IMR-90 (cell line): ENCODE measurements at regions not wholly inside any gene's neighbourhood (a gene's known extent, or its start where the extent isn't known, plus 50 kb on each side); places are given as distances from the start of the nearest gene placed in this dataset.

Experiments
- ATAC-seq: fragments of 200-7000 bp; cut with Tn5 transposase; 2 replicates; pipeline ENCODE4 v1.9.1; 2020; ENCODE audit warnings: low read depth, mild to moderate bottlenecking, moderate library complexity
- BruUV-seq: library from RNA; stranded (reverse); fragments of 400-500 nt; replicated peaks from 2 replicates; lab custom pipeline; 2021; lab: Mats Ljungman, UMichigan
- CTCF ChIA-PET: fragments of 300-600 bp; formaldehyde crosslinking; extraction: SDS; loops from one replicate; lab custom pipeline; 2021; ENCODE audit warnings: antibody characterized with exemption; lab: Yijun Ruan, JAX
- POLR2A ChIA-PET: fragments of 300-600 bp; sonication (Branson Sonifier 250); formaldehyde crosslinking; loops from one replicate; lab custom pipeline; 2022; ENCODE audit warnings: antibody characterized with exemption; ENCODE audit not compliant: unreplicated experiment; lab: Charles Lee
- DNase-seq: peaks from one replicate; pipeline ENCODE4 v3.0.0; 2013
- H2AFZ ChIP-seq: replicated peaks from 2 replicates; pipeline ENCODE3; 2013; ENCODE audit warnings: low read length, mild to moderate bottlenecking; ENCODE audit not compliant: poor library complexity
- H2AK5ac ChIP-seq: 2 replicates; pipeline ENCODE4 v1.6.1; 2013; ENCODE audit warnings: low read depth, low read length, inconsistent platforms
- H2AK9ac ChIP-seq: replicated peaks from 2 replicates; pipeline ENCODE3; 2013; ENCODE audit warnings: mild to moderate bottlenecking, low read depth, low read length, moderate library complexity; ENCODE audit not compliant: poor library complexity
- H2BK120ac ChIP-seq: 2 replicates; pipeline ENCODE4 v1.6.1; 2013; ENCODE audit warnings: low read depth, low read length, inconsistent platforms
- H2BK15ac ChIP-seq: 3 replicates; pipeline ENCODE4 v1.6.1; 2013; ENCODE audit warnings: low read depth, low read length, inconsistent platforms
- H2BK20ac ChIP-seq: 2 replicates; pipeline ENCODE4 v1.6.1; 2013; ENCODE audit warnings: low read depth, mild to moderate bottlenecking, inconsistent platforms, low read length, moderate library complexity
- H2BK5ac ChIP-seq: 2 replicates; pipeline ENCODE4 v1.6.1; 2013; ENCODE audit warnings: mild to moderate bottlenecking, low read depth, low read length, inconsistent platforms; ENCODE audit not compliant: poor library complexity, severe bottlenecking
- H3K14ac ChIP-seq: replicated peaks from 2 replicates; pipeline ENCODE4 v1.6.1; 2013; ENCODE audit warnings: low read depth, low read length, inconsistent platforms
- H3K18ac ChIP-seq: 2 replicates; pipeline ENCODE4 v1.6.1; 2013; ENCODE audit warnings: low read depth, low read length, control low read depth
- H3K23ac ChIP-seq: 2 replicates; pipeline ENCODE4 v1.6.1; 2013; ENCODE audit warnings: low read depth, low read length, inconsistent platforms
- H3K27ac ChIP-seq: 2 replicates; pipeline ENCODE4 v1.5.1; 2013; ENCODE audit warnings: mild to moderate bottlenecking, control low read depth, low read length; ENCODE audit not compliant: insufficient read depth
- H3K27me3 ChIP-seq: 2 replicates; pipeline ENCODE4 v1.6.1; 2013; ENCODE audit warnings: low read length; ENCODE audit not compliant: control insufficient read depth, insufficient read depth
- H3K36me3 ChIP-seq: 2 replicates; pipeline ENCODE4 v1.6.1; 2013; ENCODE audit warnings: low read length, mixed read lengths; ENCODE audit not compliant: control insufficient read depth, insufficient read depth
- H3K4ac ChIP-seq: 2 replicates; pipeline ENCODE4 v1.6.1; 2013; ENCODE audit warnings: low read depth, low read length, inconsistent platforms
- H3K4me1 ChIP-seq: 2 replicates; pipeline ENCODE4 v1.6.1; 2013; ENCODE audit warnings: low read length, mixed read lengths; ENCODE audit not compliant: control insufficient read depth, insufficient read depth
- H3K4me2 ChIP-seq: 2 replicates; pipeline ENCODE4 v1.6.1; 2013; ENCODE audit warnings: low read depth, mild to moderate bottlenecking, control low read depth, low read length, moderate library complexity
- H3K4me3 ChIP-seq: 2 replicates; pipeline ENCODE4 v1.5.1; 2013; ENCODE audit warnings: low read depth, mild to moderate bottlenecking, control low read depth, low read length, moderate library complexity; ENCODE audit not compliant: insufficient read depth
- H3K56ac ChIP-seq: 2 replicates; pipeline ENCODE4 v1.6.1; 2013; ENCODE audit warnings: low read length, inconsistent platforms; ENCODE audit not compliant: insufficient read depth; ENCODE audit errors: extremely low read depth
- H3K79me1 ChIP-seq, 2 experiments: 2 replicates each; pipeline ENCODE4 v1.6.1; 2013; ENCODE audit warnings: low read length in 2 of 2, inconsistent platforms in 1 of 2, low read depth in 1 of 2
- H3K9ac ChIP-seq: 2 replicates; pipeline ENCODE4 v1.6.1; 2013; ENCODE audit warnings: low read depth, low read length, control low read depth
- H3K9me1 ChIP-seq: 2 replicates; pipeline ENCODE4 v1.6.1; 2013; ENCODE audit warnings: low read length, inconsistent platforms; ENCODE audit not compliant: insufficient read depth
- H3K9me3 ChIP-seq: 2 replicates; pipeline ENCODE4 v1.6.1; 2013; ENCODE audit warnings: low read length; ENCODE audit not compliant: control insufficient read depth, insufficient read depth
- H4K20me1 ChIP-seq: 2 replicates; pipeline ENCODE4 v1.6.1; 2013; ENCODE audit warnings: low read length, inconsistent platforms; ENCODE audit not compliant: insufficient read depth
- H4K5ac ChIP-seq: 2 replicates; pipeline ENCODE4 v1.6.1; 2013; ENCODE audit warnings: mild to moderate bottlenecking, low read depth, low read length, control low read depth
- H4K8ac ChIP-seq, 2 experiments: 2 replicates each; pipeline ENCODE4 v1.6.1; 2013; ENCODE audit warnings: low read depth in 2 of 2, low read length in 2 of 2, control low read depth in 1 of 2, inconsistent platforms in 1 of 2
- H4K91ac ChIP-seq: 2 replicates; pipeline ENCODE4 v1.6.1; 2013; ENCODE audit warnings: low read depth, low read length, inconsistent platforms; ENCODE audit not compliant: insufficient read depth
- CHD1 ChIP-seq: IDR thresholded peaks from 2 replicates; pipeline ENCODE4 v1.6.1; 2012; ENCODE audit warnings: low read depth, low read length, improper control_type of control experiment
- FOS ChIP-seq: fragments of 150-350 bp; IDR thresholded peaks from 2 replicates; pipeline ENCODE4 v1.6.1; 2016; ENCODE audit warnings: low read depth, low read length
- MAFK ChIP-seq: IDR thresholded peaks from 2 replicates; pipeline ENCODE4 v1.6.1; 2012; ENCODE audit warnings: low read depth, low read length, improper control_type of control experiment
- MAZ ChIP-seq: IDR thresholded peaks from 2 replicates; pipeline ENCODE4 v1.6.1; 2012; ENCODE audit warnings: low read depth, mild to moderate bottlenecking, low read length, improper control_type of control experiment, moderate library complexity, borderline replicate concordance
- MXI1 ChIP-seq: IDR thresholded peaks from 2 replicates; pipeline ENCODE4 v1.6.1; 2012; ENCODE audit warnings: low read depth, mild to moderate bottlenecking, low read length, moderate library complexity, borderline replicate concordance
- NFE2L2 ChIP-seq: fragments of 150-350 bp; IDR thresholded peaks from 2 replicates; pipeline ENCODE4 v1.6.1; 2016; ENCODE audit warnings: low read depth, mild to moderate bottlenecking, low read length
- RAD21 ChIP-seq: IDR thresholded peaks from 2 replicates; pipeline ENCODE4 v1.6.1; 2012; ENCODE audit warnings: low read length, improper control_type of control experiment
- RCOR1 ChIP-seq: IDR thresholded peaks from 2 replicates; pipeline ENCODE4 v1.6.1; 2012; ENCODE audit warnings: mild to moderate bottlenecking, low read length, improper control_type of control experiment; ENCODE audit not compliant: insufficient replicate concordance
- RFX5 ChIP-seq: IDR thresholded peaks from 2 replicates; pipeline ENCODE4 v1.8.0; 2012; ENCODE audit warnings: low read depth, mild to moderate bottlenecking, low read length, moderate library complexity
- SMC3 ChIP-seq: fragments of 150-350 bp; IDR thresholded peaks from 2 replicates; pipeline ENCODE4 v1.6.1; 2016; ENCODE audit warnings: low read depth, mild to moderate bottlenecking, antibody characterized with exemption, low read length, moderate library complexity
- USF2 ChIP-seq: fragments of 150-350 bp; IDR thresholded peaks from 2 replicates; pipeline ENCODE4 v1.6.1; 2017; ENCODE audit warnings: mild to moderate bottlenecking, antibody characterized with exemption, low read length, low read depth
- WGBS, 2 experiments: methylation state at CpG; one replicate each; pipeline versions ENCODE4 v1.1.5 to v1.1.7; 2013; ENCODE audit warnings: missing lambda C conversion rate in 2 of 2; ENCODE audit not compliant: insufficient read length in 1 of 2; ENCODE audit errors: extremely low coverage in 2 of 2; 5-methylcytosine and 5-hydroxymethylcytosine counted together
- dilution Hi-C: fragments of 300-500 bp; cut with HindIII; formaldehyde crosslinking; loops from one replicate; pipeline ENCODE4 v1.14.3; 2018; ENCODE audit warnings: low sequenced_read_pairs; ENCODE audit not compliant: unreplicated experiment
- in situ Hi-C: fragments of 300-500 bp; cut with MboI; formaldehyde crosslinking; loops from 3 replicates; pipeline ENCODE4 v1.14.3; 2019; ENCODE audit warnings: low sequenced_read_pairs, inconsistent platforms, mixed read lengths
- intact Hi-C: fragments of 100-400 bp; cut with micrococcal nuclease; formaldehyde crosslinking; loops from 2 replicates; pipeline ENCODE4 v1.10.0; 2022

DNA sequence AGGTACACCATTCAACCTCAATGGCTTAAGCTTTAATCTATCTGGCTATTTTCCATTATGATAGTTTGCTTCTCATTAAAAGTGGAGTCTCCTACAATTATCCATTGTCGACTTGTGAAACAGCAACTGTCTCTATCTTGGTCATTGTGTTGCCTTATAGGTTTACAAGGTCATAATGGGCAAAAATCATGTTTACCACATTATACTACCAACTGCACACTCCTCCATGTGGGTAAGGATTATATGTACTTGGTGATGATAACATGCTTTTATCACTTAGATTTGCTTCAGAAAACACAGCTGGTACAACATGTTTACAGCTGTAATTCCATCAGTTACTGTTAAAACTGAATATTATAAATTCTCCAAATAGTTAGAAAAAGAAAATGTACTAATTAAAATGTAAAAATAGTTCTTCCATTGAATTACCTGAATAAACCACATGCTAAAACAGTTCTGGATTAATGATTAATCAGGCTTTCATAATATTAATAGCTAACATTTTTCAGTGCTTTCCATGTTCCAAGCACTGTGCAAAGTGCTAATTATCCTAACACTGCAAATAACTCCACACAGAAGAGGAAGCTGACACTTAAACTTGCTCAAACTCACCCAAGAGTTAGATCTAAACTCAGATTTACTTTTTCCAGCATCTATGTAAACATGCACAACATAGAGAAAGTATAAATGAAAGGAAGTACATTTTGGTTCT, 96.7 kb downstream of the OGFRL1 start:
- peaks cover 14 to 30% of the 10 kb centered on the region in 2 experiments for H3K79me1 ChIP-seq
- H2AK5ac ChIP-seq = no peak overlapping the region
- TF ChIP-seq RAD21 = no peak
- no peak for TF ChIP-seq RFX5
- TF ChIP-seq MXI1 = no peak
- TF ChIP-seq RCOR1 = no peak
- no peak for TF ChIP-seq FOS
- TF ChIP-seq CHD1 = no peak
- no peak for TF ChIP-seq SMC3
- TF ChIP-seq MAZ = no peak
- no peak for TF ChIP-seq MAFK
- TF ChIP-seq NFE2L2 = no peak
- TF ChIP-seq USF2 = no peak
- no peaks in the 10 kb centered on the region for H4K20me1 ChIP-seq
- H3K23ac ChIP-seq = 0 out of 2 replicates have a peak overlapping the region, but pooled peaks have one; percentile 7
- no peak overlapping the region for H4K8ac ChIP-seq
- dilution Hi-C loops = no loop called here
- DNase-seq = no peak
- H2BK20ac ChIP-seq = no peak overlapping the region; the same call in 1 of the 2 replicates
- no peak overlapping the region for H3K18ac ChIP-seq
- H3K27ac ChIP-seq = no peak overlapping the region
- no peaks in the 10 kb centered on the region for H3K9me3 ChIP-seq
- 0 out of 2 replicates have a peak overlapping the region, but pooled peaks have one; percentile 2 for H2BK120ac ChIP-seq
- WGBS, 2 experiments = no CpG with 5 or more reads among the region's 1 CpG
- 0 out of 2 replicates have a peak, but pooled peaks cover 3% of the 10 kb centered on the region for H3K36me3 ChIP-seq
- ChIA-PET POLR2A (interaction anchor here (0.8 kb wide), 1 partner anchor 125 kb away, joined by 7 read pairs; no protein-coding TSS in a partner anchor), CTCF (interaction anchor here (0.7 to 1.9 kb wide), 2 partner anchors 125 to 195 kb away, joined by 3 to 7 read pairs; no protein-coding TSS in a partner anchor)
- no peak overlapping the region for H4K91ac ChIP-seq
- intact Hi-C loops = loop anchor here (2.0 kb wide), 1 partner anchor 36 kb away; no protein-coding TSS in a partner anchor
- no peak for ATAC-seq
- H3K27me3 ChIP-seq = no peaks in the 10 kb centered on the region
- no peak overlapping the region for H4K5ac ChIP-seq
- H3K4me2 ChIP-seq = no peak overlapping the region
- no TSS peak for BruUV-seq
- no peak overlapping the region for H3K14ac ChIP-seq
- 0 out of 3 replicates have a peak overlapping the region, but pooled peaks have one; percentile 15 for H2BK15ac ChIP-seq
- no peak overlapping the region for H3K4me3 ChIP-seq
- no peak overlapping the region for H2BK5ac ChIP-seq
- H3K9ac ChIP-seq = no peak overlapping the region
- H3K4ac ChIP-seq = peak overlapping the region; percentile 3; the same call in 1 of the 2 replicates
- H3K9me1 ChIP-seq = peaks cover 3% of the 10 kb centered on the region
- in situ Hi-C loops = loop anchor here (5.0 to 25.0 kb wide), 2 partner anchors 127 to 702 kb away; no protein-coding TSS in a partner anchor
- no peak overlapping the region for H2AFZ ChIP-seq
- H3K4me1 ChIP-seq = peaks cover 9% of the 10 kb centered on the region
- H3K56ac ChIP-seq = no peak overlapping the region
- no peak overlapping the region for H2AK9ac ChIP-seq
